22Rv1 (cell line): ENCODE measurements at regions not wholly inside any gene's neighbourhood (a gene's known extent, or its start where the extent isn't known, plus 50 kb on each side); places are given as distances from the start of the nearest gene placed in this dataset.

Experiments
- CTCF ChIP-seq: fragments of 450-650 bp; IDR thresholded peaks from 2 replicates; pipeline ENCODE4 v1.5.1; 2017; ENCODE audit warnings: mild to moderate bottlenecking
- ZFX ChIP-seq: fragments of 450-650 bp; IDR thresholded peaks from 2 replicates; pipeline ENCODE4 v1.6.1; 2017; ENCODE audit warnings: antibody characterized with exemption, borderline replicate concordance

- TF ChIP-seq CTCF = no peak
- no peak for TF ChIP-seq ZFX
These were observed 84.7 kb upstream of the LAPTM4A start for GRCh38 chr2:20136149-20136548.
